ENCODE measurements at regions not wholly inside any gene's neighbourhood (a gene's known extent, or its start where the extent isn't known, plus 50 kb on each side); places are given as distances from the start of the nearest gene placed in this dataset.

GRCh38 chr6:102381203-102381602, 987.7 kb downstream of the GRIK2 start:
- Histone ChIP-seq H3K9me3 (replicated peaks; ENCODE audit: control insufficient read depth, insufficient read depth, low read depth, low read length) (no peaks in the 10 kb centered on the region), H3K79me2 (ENCODE audit: control insufficient read depth, insufficient read depth, low read length) (no peaks in the 10 kb centered on the region), H3K4me3 (no peak overlapping the region), H3K9me1 (ENCODE audit: control insufficient read depth, insufficient read depth, low read length) (no peaks in the 10 kb centered on the region), H3K4me2 (ENCODE audit: insufficient read depth, low read length) (no peak overlapping the region), H2AFZ (ENCODE audit: low read depth, low read length) (no peak overlapping the region), H4K20me1 (replicated peaks; ENCODE audit: control insufficient read depth, insufficient read depth, low read length) (no peaks in the 10 kb centered on the region), H3K9ac (ENCODE audit: insufficient read depth in 1 of 2, low read depth in 2 of 2, low read length in 2 of 2) (no peak overlapping the region), H3K4me1 (replicated peaks in 1 of 2; ENCODE audit: control insufficient read depth in 2 of 2, insufficient read depth in 2 of 2, low read length in 2 of 2) (no peaks in the 10 kb centered on the region), H3K27me3 (ENCODE audit: control insufficient read depth in 2 of 2, insufficient read depth in 2 of 2, low read length in 2 of 2) (no peaks in the 10 kb centered on the region), H3K27ac (ENCODE audit: extremely low read depth, low read depth, low read length) (no peak overlapping the region), H3K36me3 (ENCODE audit: control insufficient read depth, insufficient read depth, low read length) (no peaks in the 10 kb centered on the region)
- POLR2A ChIA-PET: no interaction called here
- ATAC-seq (no peak), FAIRE-seq (no peak), DNase-seq (ENCODE audit: extremely low read depth in 1 of 4, low spot score in 3 of 4) (no peak)
- intact Hi-C loops (cut with micrococcal nuclease) (no loop called here), in situ Hi-C loops (cut with MboI) (no loop called here)
- CTCF ChIA-PET (ENCODE audit: low intra/inter-chr PET ratio): no interaction called here
- BruUV-seq (replicated peaks): no TSS peak
- no peak for TF ChIP-seq TFAM (CRISPR knock-in tag; conservative IDR thresholded peaks at IDR 0.05)

- FAIRE-seq: no peak
- TF ChIP-seq ZNF133 (CRISPR knock-in tag; IDR thresholded peaks at IDR 0.05) (no peak), ZNF644 (tag; IDR thresholded peaks at IDR 0.05; ENCODE audit: low read depth) (no peak), TOE1 (IDR thresholded peaks at IDR 0.05; ENCODE audit: borderline replicate concordance) (no peak), TOE1 (CRISPR knock-in tag; IDR thresholded peaks at IDR 0.05; ENCODE audit: borderline replicate concordance, low read depth) (no peak), ZNF699 (CRISPR knock-in tag; IDR thresholded peaks at IDR 0.05; ENCODE audit: insufficient replicate concordance) (no peak), ETS1 (conservative IDR thresholded peaks at IDR 0.05; ENCODE audit: control insufficient read depth, low read depth, low read length) (no peak), RCOR1 (IDR thresholded peaks at IDR 0.05; ENCODE audit: borderline replicate concordance in 1 of 2, low read depth in 2 of 2, low read length in 2 of 2) (no peak), ZFPM2 (CRISPR knock-in tag; IDR thresholded peaks at IDR 0.05) (no peak), RBFOX2 (IDR thresholded peaks at IDR 0.05; ENCODE audit: low read depth, low read length) (no peak), NR2C1 (IDR thresholded peaks at IDR 0.05) (no peak), NR2C1 (tag; IDR thresholded peaks at IDR 0.05) (no peak), MYNN (IDR thresholded peaks at IDR 0.05) (no peak), MYNN (CRISPR knock-in tag; IDR thresholded peaks at IDR 0.05) (no peak)
- TF ChIP-seq, protein P1, sequence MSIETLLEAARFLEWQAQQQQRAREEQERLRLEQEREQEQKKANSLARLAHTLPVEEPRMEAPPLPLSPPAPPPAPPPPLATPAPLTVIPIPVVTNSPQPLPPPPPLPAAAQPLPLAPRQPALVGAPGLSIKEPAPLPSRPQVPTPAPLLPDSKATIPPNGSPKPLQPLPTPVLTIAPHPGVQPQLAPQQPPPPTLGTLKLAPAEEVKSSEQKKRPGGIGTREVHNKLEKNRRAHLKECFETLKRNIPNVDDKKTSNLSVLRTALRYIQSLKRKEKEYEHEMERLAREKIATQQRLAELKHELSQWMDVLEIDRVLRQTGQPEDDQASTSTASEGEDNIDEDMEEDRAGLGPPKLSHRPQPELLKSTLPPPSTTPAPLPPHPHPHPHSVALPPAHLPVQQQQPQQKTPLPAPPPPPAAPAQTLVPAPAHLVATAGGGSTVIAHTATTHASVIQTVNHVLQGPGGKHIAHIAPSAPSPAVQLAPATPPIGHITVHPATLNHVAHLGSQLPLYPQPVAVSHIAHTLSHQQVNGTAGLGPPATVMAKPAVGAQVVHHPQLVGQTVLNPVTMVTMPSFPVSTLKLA (conservative IDR thresholded peaks at IDR 0.05): no peak
- ATAC-seq: no peak
- H2AFZ ChIP-seq (ENCODE audit: low read depth, low read length): no peak overlapping the region
- BruUV-seq (replicated peaks): no TSS peak
- WGBS (ENCODE audit: insufficient coverage, low coverage, missing lambda C conversion rate): 4% methylated on average over 7 of the region's 8 CpGs
- H3K4me3 ChIP-seq: no peak overlapping the region
- H3K4me2 ChIP-seq (ENCODE audit: insufficient read depth, low read length): no peak overlapping the region
- intact Hi-C loops (cut with micrococcal nuclease): no loop called here
- DNase-seq (ENCODE audit: extremely low read depth in 1 of 4, low spot score in 3 of 4): no peak
- no peaks in the 10 kb centered on the region for H3K9me1 ChIP-seq (ENCODE audit: control insufficient read depth, insufficient read depth, low read length)
- ChIA-PET CTCF (ENCODE audit: low intra/inter-chr PET ratio) (no interaction called here), POLR2A (no interaction called here)
- in situ Hi-C loops (cut with MboI): no loop called here
- no peaks in the 10 kb centered on the region for H3K27me3 ChIP-seq (ENCODE audit: control insufficient read depth in 2 of 2, insufficient read depth in 2 of 2, low read length in 2 of 2)
- no peak overlapping the region for H3K27ac ChIP-seq (ENCODE audit: extremely low read depth, low read depth, low read length)
- no peaks in the 10 kb centered on the region for H3K4me1 ChIP-seq (replicated peaks in 1 of 2; ENCODE audit: control insufficient read depth in 2 of 2, insufficient read depth in 2 of 2, low read length in 2 of 2)
- no peaks in the 10 kb centered on the region for H4K20me1 ChIP-seq (replicated peaks; ENCODE audit: control insufficient read depth, insufficient read depth, low read length)
- H3K9me3 ChIP-seq (replicated peaks; ENCODE audit: control insufficient read depth, insufficient read depth, low read depth, low read length): no peaks in the 10 kb centered on the region; the same call in 1 of the 2 replicates
- H3K36me3 ChIP-seq (ENCODE audit: control insufficient read depth, insufficient read depth, low read length): no peaks in the 10 kb centered on the region
- H3K9ac ChIP-seq (ENCODE audit: insufficient read depth in 1 of 2, low read depth in 2 of 2, low read length in 2 of 2): no peak overlapping the region
- H3K79me2 ChIP-seq (ENCODE audit: control insufficient read depth, insufficient read depth, low read length): no peaks in the 10 kb centered on the region
These were observed 962.7 kb downstream of the GRIK2 start for GRCh38 chr6:102356170-102356569.
